Left lobe of liver (tissue), 2 donors: ENCODE measurements at regions not wholly inside any gene's neighbourhood (a gene's known extent, or its start where the extent isn't known, plus 50 kb on each side); places are given as distances from the start of the nearest gene placed in this dataset.
A peak's percentile ranks its signal among the peaks of the same experiment; 100 is the strongest.
"Not testable (repeated sequence)": the region's sequence is repeated elsewhere in the genome, so short reads cannot be mapped to it uniquely, and the experiment has no call there.

Experiments used
- ATAC-seq: fragments of 200-7000 bp; cut with Tn5 transposase; one replicate; pipeline ENCODE4 v1.9.1; 2020; ENCODE audit warnings: mild to moderate bottlenecking, moderate library complexity
- DNase-seq: peaks from one replicate; pipeline ENCODE4 v3.0.0-alpha.2; 2020; ENCODE audit warnings: low spot score
- donor health status: DM: no; HTN: no; CAD: no; lungs with moderate emphysema.
- donor health status: DM: no; HTN: yes; CAD: no.

GRCh38 chr16:58828901-58829545, 94.9 kb upstream of the GOT2 start:
- DNase-seq (no peak), ATAC-seq (no peak)

GRCh38 chr16:58824201-58824600, 90.1 kb upstream of the GOT2 start:
- DNase-seq = no peak
- no peak for ATAC-seq

- no peak for DNase-seq
- no peak for ATAC-seq
Measured at GRCh38 chr16:58821886-58822285, 87.8 kb upstream of the GOT2 start.

GRCh38 chr16:58820411-58820810, 86.3 kb upstream of the GOT2 start:
- no peak for ATAC-seq
- no peak for DNase-seq

- ATAC-seq = peak; percentile 70
- no peak for DNase-seq
Measured at GRCh38 chr16:58815181-58815888, 81.2 kb upstream of the GOT2 start.

DNA sequence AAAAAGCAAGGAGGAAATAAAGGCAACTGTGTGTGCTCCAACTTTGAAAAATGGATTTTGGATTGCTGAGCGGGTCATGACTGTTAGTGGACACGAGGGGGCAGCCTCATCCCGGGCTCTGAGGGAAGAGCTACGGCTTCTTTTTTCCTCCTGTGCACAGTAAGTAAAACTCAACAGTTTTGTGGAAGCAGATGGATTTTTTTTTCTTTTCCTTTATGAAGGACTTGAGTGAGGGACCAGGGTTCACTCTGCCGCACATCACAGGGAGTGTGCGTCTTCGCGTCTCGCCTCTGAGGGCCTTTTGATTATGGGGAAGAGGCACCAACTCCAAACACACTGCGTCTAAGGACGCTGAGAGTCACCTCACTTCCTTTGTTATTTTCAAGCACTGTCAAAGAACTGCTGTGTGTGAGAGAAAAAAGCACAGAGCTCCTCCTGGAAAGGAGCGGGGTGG, 80.3 kb upstream of the GOT2 start:
- DNase-seq (peak; percentile 49), ATAC-seq (peak; percentile 96)

DNA sequence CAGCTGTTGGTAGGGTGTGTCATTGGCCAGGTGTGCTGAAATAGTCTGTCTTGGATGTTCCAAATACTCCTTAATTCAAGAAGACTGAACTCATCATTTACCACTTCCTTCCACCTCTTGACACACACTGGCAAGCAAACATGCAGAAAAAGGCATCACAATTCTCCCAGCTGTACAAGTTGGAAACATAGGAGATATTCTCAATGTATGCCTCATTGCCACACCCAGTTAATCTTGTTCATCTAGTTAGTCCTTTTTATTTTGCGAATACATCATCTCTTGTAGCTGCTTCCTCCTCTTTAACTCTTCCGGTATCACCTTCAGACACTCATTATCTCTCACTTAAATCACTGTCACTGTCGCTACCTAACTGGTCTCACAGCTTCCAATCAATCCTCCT, 75.1 kb upstream of the GOT2 start:
- DNase-seq = no peak
- no peak for ATAC-seq

DNA sequence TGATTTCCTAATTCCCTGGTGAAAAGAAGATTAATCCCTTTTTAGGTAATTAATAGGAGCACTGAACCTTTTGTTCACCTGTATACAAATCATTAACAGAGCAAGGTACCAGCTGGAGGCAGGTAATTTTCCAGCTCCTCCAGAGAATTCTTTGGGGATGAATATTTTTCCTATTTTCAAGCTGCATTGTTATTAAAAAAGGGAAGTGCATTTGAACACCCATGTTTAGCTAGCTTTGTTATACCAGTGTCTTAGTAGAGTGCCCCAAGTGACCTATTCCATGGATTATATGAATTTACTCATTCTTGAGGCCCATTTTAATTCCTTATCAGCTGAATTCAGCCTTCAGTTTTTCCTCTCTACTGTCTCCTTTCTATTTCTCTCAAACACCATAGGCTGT, 73.2 kb upstream of the GOT2 start:
- ATAC-seq (no peak), DNase-seq (no peak)

- DNase-seq = no peak
- no peak for ATAC-seq
Measured at GRCh38 chr16:58801838-58802237, 67.7 kb upstream of the GOT2 start.

DNA sequence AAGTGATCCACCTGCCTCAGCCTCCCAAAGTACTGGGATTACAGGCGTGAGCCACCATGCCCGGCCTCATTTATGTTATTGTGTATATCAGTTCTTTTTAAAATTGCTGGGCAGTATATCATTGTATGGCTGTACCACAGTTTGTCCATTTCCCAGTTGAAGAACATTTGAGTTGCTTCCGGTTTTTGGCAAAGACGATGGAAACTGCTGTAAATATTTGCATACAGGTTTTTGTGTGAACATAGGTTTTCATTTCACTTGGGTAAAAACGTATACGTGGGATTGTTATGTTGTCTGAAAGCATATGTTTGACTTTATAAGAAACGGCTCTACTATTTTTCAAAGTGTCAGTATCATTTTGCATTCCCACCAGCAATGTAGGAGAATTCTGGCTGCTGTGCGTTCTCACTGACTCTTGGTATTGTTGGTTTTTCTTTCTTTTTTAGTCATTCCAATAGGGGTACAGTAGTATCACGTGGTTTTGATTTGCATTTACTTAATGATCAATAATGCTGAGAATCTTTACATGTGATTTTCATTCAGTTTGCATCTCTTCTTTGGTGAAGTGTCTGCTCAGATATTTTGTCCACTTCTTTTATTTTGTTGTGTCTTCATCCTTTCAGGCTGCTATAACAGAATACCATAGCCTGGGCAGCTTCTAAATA, 63.2 kb upstream of the GOT2 start:
- DNase-seq (no peak), ATAC-seq (no peak)

DNA sequence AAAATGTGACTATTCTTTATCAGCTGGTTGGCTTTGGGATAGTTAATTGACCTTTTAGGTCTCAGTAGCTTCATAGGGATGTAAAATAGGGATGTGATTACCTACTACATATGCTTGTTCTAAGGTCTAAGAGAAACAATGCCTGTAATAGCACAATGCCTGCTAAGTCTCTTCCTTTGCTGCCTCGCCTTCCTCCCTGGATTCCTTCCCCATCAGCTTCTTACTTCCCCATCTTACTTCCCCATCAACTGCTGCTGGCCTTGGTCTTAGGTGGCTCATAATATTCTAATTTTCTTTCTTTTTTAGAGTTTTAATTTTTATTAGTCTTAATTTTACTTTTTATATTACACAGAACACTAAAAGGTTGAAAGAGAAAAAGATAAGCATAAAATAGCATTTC, 59.2 kb upstream of the GOT2 start:
- DNase-seq (no peak), ATAC-seq (no peak)

GRCh38 chr16:58792188-58792587, 58.1 kb upstream of the GOT2 start:
- no peak for ATAC-seq
- no peak for DNase-seq

- not testable (repeated sequence) for DNase-seq, ATAC-seq
Measured at GRCh38 chr16:58790816-58791557, 56.9 kb upstream of the GOT2 start.

- DNase-seq (no peak), ATAC-seq (no peak)
Measured at GRCh38 chr16:58789351-58789750, 55.2 kb upstream of the GOT2 start.
